Amniotic stem cell (primary cell): ENCODE measurements at regions not wholly inside any gene's neighbourhood (a gene's known extent, or its start where the extent isn't known, plus 50 kb on each side); places are given as distances from the start of the nearest gene placed in this dataset.
"Not testable (repeated sequence)": the region's sequence is repeated elsewhere in the genome, so short reads cannot be mapped to it uniquely, and the experiment has no call there.

Experiments
- DNase-seq: peaks from one replicate; lab custom pipeline; 2025; lab: John Stamatoyannopoulos, UW

- DNase-seq: no peak
Measured at GRCh38 chr12:86948851-86949250, 692.7 kb upstream of the MGAT4C start.

GRCh38 chr12:86945685-86946196, 689.5 kb upstream of the MGAT4C start:
- DNase-seq: no peak

- not testable (repeated sequence) for DNase-seq
Measured at GRCh38 chr12:86944197-86944819, 688.1 kb upstream of the MGAT4C start.

- no peak for DNase-seq
Measured at GRCh38 chr12:86931714-86932113, 675.5 kb upstream of the MGAT4C start.

- DNase-seq: peak; percentile 12
Measured at GRCh38 chr12:86929962-86930361, 673.8 kb upstream of the MGAT4C start.

- DNase-seq: no peak
Measured at GRCh38 chr12:86917121-86917520, 660.9 kb upstream of the MGAT4C start.

- DNase-seq: peak; percentile 2
Measured at GRCh38 chr12:86914721-86915120, 658.5 kb upstream of the MGAT4C start.

GRCh38 chr12:86911973-86912372, 655.8 kb upstream of the MGAT4C start:
- no peak for DNase-seq

- no peak for DNase-seq
Measured at GRCh38 chr12:86903159-86903558, 647.0 kb upstream of the MGAT4C start.

- no peak for DNase-seq
Measured at GRCh38 chr12:86860776-86861175, 604.6 kb upstream of the MGAT4C start.

- DNase-seq: no peak
Measured at GRCh38 chr12:86852451-86852850, 596.3 kb upstream of the MGAT4C start.

- no peak for DNase-seq
Measured at GRCh38 chr12:86838711-86839110, 582.5 kb upstream of the MGAT4C start.

GRCh38 chr12:86838260-86838659, 582.1 kb upstream of the MGAT4C start:
- DNase-seq: no peak

GRCh38 chr12:86837246-86837645, 581.1 kb upstream of the MGAT4C start:
- no peak for DNase-seq

- DNase-seq: no peak
Measured at GRCh38 chr12:86834217-86834616, 578.0 kb upstream of the MGAT4C start.

GRCh38 chr12:86827409-86827808, 571.2 kb upstream of the MGAT4C start:
- no peak for DNase-seq

GRCh38 chr12:86826051-86826450, 569.9 kb upstream of the MGAT4C start:
- DNase-seq: no peak

GRCh38 chr12:86801439-86801838, 545.2 kb upstream of the MGAT4C start:
- DNase-seq: no peak

GRCh38 chr12:86799616-86800015, 543.4 kb upstream of the MGAT4C start:
- no peak for DNase-seq

- no peak for DNase-seq
Measured at GRCh38 chr12:86796550-86796949, 540.4 kb upstream of the MGAT4C start.

- DNase-seq: no peak
Measured at GRCh38 chr12:86788661-86789060, 532.5 kb upstream of the MGAT4C start.

- no peak for DNase-seq
Measured at GRCh38 chr12:86787419-86787818, 531.2 kb upstream of the MGAT4C start.

- no peak for DNase-seq
Measured at GRCh38 chr12:86777325-86777724, 521.1 kb upstream of the MGAT4C start.

GRCh38 chr12:86774841-86775388, 518.7 kb upstream of the MGAT4C start:
- DNase-seq: no peak
